ENCODE measurements at regions not wholly inside any gene's neighbourhood (a gene's known extent, or its start where the extent isn't known, plus 50 kb on each side); places are given as distances from the start of the nearest gene placed in this dataset.

GRCh38 chr1:68378296-68379084 is 71.3 kb downstream of the RPE65 start:
- H3K36me3 ChIP-seq, result no peaks in the 10 kb centered on the region
- WGBS, result 86% methylated on average over 2 of the region's 2 CpGs
- H3K27me3 ChIP-seq (replicated peaks; ENCODE audit: insufficient read depth), result no peaks in the 10 kb centered on the region
- no peak overlapping the region for H3K27ac ChIP-seq
- no peak for DNase-seq (ENCODE audit: low spot score)
- TF ChIP-seq POLR2AphosphoS5 (IDR thresholded peaks at IDR 0.05) (no peak), CTCF (IDR thresholded peaks at IDR 0.05) (no peak), POLR2A (IDR thresholded peaks at IDR 0.05) (no peak)
- H3K4me1 ChIP-seq (replicated peaks), result no peaks in the 10 kb centered on the region
- intact Hi-C loops (cut with DNase I), result no loop called here
- H3K9me3 ChIP-seq, result no peaks in the 10 kb centered on the region
- H3K4me3 ChIP-seq, result no peak overlapping the region

- intact Hi-C loops (cut with DNase I), result no loop called here
- Histone ChIP-seq H3K36me3 (no peaks in the 10 kb centered on the region), H3K4me1 (replicated peaks) (no peaks in the 10 kb centered on the region), H3K9me3 (no peaks in the 10 kb centered on the region), H3K27ac (no peak overlapping the region), H3K27me3 (replicated peaks; ENCODE audit: insufficient read depth) (no peaks in the 10 kb centered on the region), H3K4me3 (no peak overlapping the region)
- no peak for DNase-seq (ENCODE audit: low spot score)
- TF ChIP-seq CTCF (IDR thresholded peaks at IDR 0.05), result no peak
- TF ChIP-seq POLR2A (IDR thresholded peaks at IDR 0.05), result no peak
- no peak for TF ChIP-seq POLR2AphosphoS5 (IDR thresholded peaks at IDR 0.05)
- WGBS, result 92% methylated on average over 3 of the region's 3 CpGs
Observed at GRCh38 chr1:68377098-68377497, 72.7 kb downstream of the RPE65 start.

GRCh38 chr1:68376441-68376840 is 73.3 kb downstream of the RPE65 start:
- intact Hi-C loops (cut with DNase I), result no loop called here
- Histone ChIP-seq H3K4me3 (no peak overlapping the region), H3K9me3 (no peaks in the 10 kb centered on the region), H3K27ac (no peak overlapping the region), H3K36me3 (no peaks in the 10 kb centered on the region), H3K27me3 (replicated peaks; ENCODE audit: insufficient read depth) (no peaks in the 10 kb centered on the region), H3K4me1 (replicated peaks) (no peaks in the 10 kb centered on the region)
- no peak for DNase-seq (ENCODE audit: low spot score)
- TF ChIP-seq CTCF (IDR thresholded peaks at IDR 0.05), result no peak

- WGBS, result 18% methylated on average over 1 of the region's 1 CpG
- no peak for TF ChIP-seq POLR2A (IDR thresholded peaks at IDR 0.05)
- TF ChIP-seq POLR2AphosphoS5 (IDR thresholded peaks at IDR 0.05), result no peak
- no peak for TF ChIP-seq CTCF (IDR thresholded peaks at IDR 0.05)
- no peaks in the 10 kb centered on the region for H3K9me3 ChIP-seq
- no peak overlapping the region for H3K27ac ChIP-seq
- H3K27me3 ChIP-seq (replicated peaks; ENCODE audit: insufficient read depth), result no peaks in the 10 kb centered on the region
- no peaks in the 10 kb centered on the region for H3K36me3 ChIP-seq
- H3K4me1 ChIP-seq (replicated peaks), result no peaks in the 10 kb centered on the region
- no peak overlapping the region for H3K4me3 ChIP-seq
- intact Hi-C loops (cut with DNase I), result no loop called here
- no peak for DNase-seq (ENCODE audit: low spot score)
Observed at GRCh38 chr1:68375919-68376318, 73.8 kb downstream of the RPE65 start.

- TF ChIP-seq POLR2A (IDR thresholded peaks at IDR 0.05) (no peak), CTCF (IDR thresholded peaks at IDR 0.05) (no peak), POLR2AphosphoS5 (IDR thresholded peaks at IDR 0.05) (no peak)
- Histone ChIP-seq H3K36me3 (no peaks in the 10 kb centered on the region), H3K4me1 (replicated peaks) (no peaks in the 10 kb centered on the region), H3K27me3 (replicated peaks; ENCODE audit: insufficient read depth) (no peaks in the 10 kb centered on the region), H3K27ac (no peak overlapping the region), H3K9me3 (no peaks in the 10 kb centered on the region), H3K4me3 (no peak overlapping the region)
- 97% methylated on average over 18 of the region's 18 CpGs for WGBS
- intact Hi-C loops (cut with DNase I), result no loop called here
- DNase-seq (ENCODE audit: low spot score), result no peak
Observed at GRCh38 chr1:68373173-68373572, 76.6 kb downstream of the RPE65 start.

Measured in prostate gland (tissue), 2 donors.